Fibroblast of skin of abdomen (primary cell): ENCODE measurements at regions not wholly inside any gene's neighbourhood (a gene's known extent, or its start where the extent isn't known, plus 50 kb on each side); places are given as distances from the start of the nearest gene placed in this dataset.

Experiments used
- DNase-seq: peaks from one replicate; pipeline ENCODE4 v3.0.0-alpha.2; 2013

GRCh38 chr2:138446043-138446442, 55.5 kb upstream of the SPOPL start:
- no peak for DNase-seq

- DNase-seq: no peak
Observed at GRCh38 chr2:138447889-138448570, 53.5 kb upstream of the SPOPL start.
